ENCODE measurements at regions not wholly inside any gene's neighbourhood (a gene's known extent, or its start where the extent isn't known, plus 50 kb on each side); places are given as distances from the start of the nearest gene placed in this dataset.

- TF ChIP-seq EZH2 (IDR thresholded peaks at IDR 0.05; ENCODE audit: borderline replicate concordance, low read depth, low read length, poor library complexity, severe bottlenecking) (no peak), CTCF (conservative IDR thresholded peaks at IDR 0.05; ENCODE audit: low read depth, low read length) (peak; percentile 74)
Measured at GRCh38 chr5:174951151-174951780, 226.9 kb downstream of the MSX2 start.

All from A673 (cell line).